Kidney (tissue), 13 donors: ENCODE measurements at regions not wholly inside any gene's neighbourhood (a gene's known extent, or its start where the extent isn't known, plus 50 kb on each side); places are given as distances from the start of the nearest gene placed in this dataset.

ENCODE experiments used
- DNase-seq, 5 donors: peaks; one replicate each; pipeline ENCODE4 v3.0.0-alpha.2; 2013 to 2020
- FAIRE-seq: peaks from 2 replicates; lab custom pipeline; 2012; peaks lifted over from hg19 to GRCh38; lab: Jason Lieb, UNC
- H3K27ac ChIP-seq, 2 donors: one replicate each; pipeline ENCODE4 v1.7.0; 2013; ENCODE audit warnings: low read depth in 2 of 2, low read length in 2 of 2, inconsistent platforms in 1 of 2
- H3K27me3 ChIP-seq: one replicate; pipeline ENCODE4 v1.7.1; 2013; ENCODE audit warnings: low read length, inconsistent platforms; ENCODE audit not compliant: control insufficient read depth, insufficient read depth
- H3K36me3 ChIP-seq, 3 donors: one replicate each; pipeline versions ENCODE4 v1.7.0 to v1.7.1; 2013; ENCODE audit warnings: low read length in 3 of 3, control low read depth in 1 of 3, inconsistent platforms in 1 of 3; ENCODE audit not compliant: insufficient read depth in 3 of 3, control insufficient read depth in 2 of 3
- H3K4me1 ChIP-seq, 3 donors: one replicate each; pipeline versions ENCODE4 v1.7.0 to v1.7.1; 2013; ENCODE audit warnings: low read length in 3 of 3, inconsistent platforms in 1 of 3, low read depth in 1 of 3; ENCODE audit not compliant: control insufficient read depth in 2 of 3, insufficient read depth in 2 of 3
- H3K4me3 ChIP-seq, 3 donors: one replicate each; pipeline versions ENCODE4 v1.7.0 to v1.8.1; 2013; ENCODE audit warnings: low read length in 3 of 3, control low read depth in 1 of 3, inconsistent platforms in 1 of 3
- H3K9ac ChIP-seq, 3 donors: one replicate each; pipeline versions ENCODE4 v1.7.0 to v1.7.1; 2013; ENCODE audit warnings: low read length in 3 of 3, control low read depth in 1 of 3, inconsistent platforms in 1 of 3
- H3K9me3 ChIP-seq, 3 donors: one replicate each; pipeline versions ENCODE4 v1.7.0 to v1.7.1; 2013; ENCODE audit warnings: low read length in 3 of 3, control low read depth in 1 of 3, inconsistent platforms in 1 of 3; ENCODE audit not compliant: control insufficient read depth in 2 of 3, insufficient read depth in 1 of 3
- CTCF ChIP-seq: IDR thresholded peaks from 3 replicates; pipeline ENCODE4 v1.5.1; 2012; ENCODE audit warnings: mild to moderate bottlenecking, moderate library complexity, borderline replicate concordance; ENCODE audit not compliant: insufficient read depth; ENCODE audit errors: extremely low read depth
- intact Hi-C: fragments of 100-400 bp; cut with DNase I; formaldehyde crosslinking; loops from one replicate; pipeline ENCODE4 v1.11.1; 2022
- donor health status: control.
- donor health status: control.
- donor health status: control.
- donor health status: control.
- donor health status: control.
- donor health status: DM: yes; HTN: yes; CAD: no.
- donor health status: Normal renal cell carcinoma (clear cell type).

DNA sequence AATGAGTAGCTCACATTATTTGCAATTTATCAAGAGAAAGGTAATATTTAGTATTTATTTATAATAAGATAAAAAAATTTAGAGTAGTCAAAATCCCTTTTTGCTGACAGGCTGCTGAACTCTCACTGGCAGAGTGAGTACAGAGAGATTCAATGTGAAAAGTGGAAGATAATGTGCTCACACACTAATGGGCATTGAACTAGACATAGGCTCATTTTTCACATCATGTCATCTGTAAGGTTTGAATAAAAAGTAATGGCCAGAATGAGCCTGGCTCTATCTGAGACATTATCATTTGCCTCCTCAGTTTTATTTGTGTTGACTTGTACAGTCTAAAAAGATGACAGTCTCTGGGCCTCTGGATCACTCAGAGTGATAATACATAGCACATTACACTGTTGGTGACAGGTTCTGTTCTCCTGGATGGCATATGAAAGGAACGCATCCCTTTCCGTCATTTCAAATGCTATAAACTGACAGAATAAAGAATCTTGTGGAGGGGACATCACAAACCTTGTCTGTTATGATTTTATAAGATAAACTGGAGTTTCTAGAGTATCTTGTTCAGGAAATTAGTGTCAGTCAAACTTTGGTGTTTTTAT is 812.9 kb downstream of the NR4A2 start:
- no peak overlapping the region for H3K9ac ChIP-seq
- H3K4me1 ChIP-seq = no peaks in the 10 kb centered on the region
- TF ChIP-seq CTCF = no peak
- no peaks in the 10 kb centered on the region for H3K36me3 ChIP-seq
- H3K27me3 ChIP-seq = no peaks in the 10 kb centered on the region
- FAIRE-seq (no peak), DNase-seq (no peak)
- H3K9me3 ChIP-seq = no peaks in the 10 kb centered on the region
- H3K4me3 ChIP-seq = no peak overlapping the region
- intact Hi-C loops = no loop called here
- no peak overlapping the region for H3K27ac ChIP-seq

DNA sequence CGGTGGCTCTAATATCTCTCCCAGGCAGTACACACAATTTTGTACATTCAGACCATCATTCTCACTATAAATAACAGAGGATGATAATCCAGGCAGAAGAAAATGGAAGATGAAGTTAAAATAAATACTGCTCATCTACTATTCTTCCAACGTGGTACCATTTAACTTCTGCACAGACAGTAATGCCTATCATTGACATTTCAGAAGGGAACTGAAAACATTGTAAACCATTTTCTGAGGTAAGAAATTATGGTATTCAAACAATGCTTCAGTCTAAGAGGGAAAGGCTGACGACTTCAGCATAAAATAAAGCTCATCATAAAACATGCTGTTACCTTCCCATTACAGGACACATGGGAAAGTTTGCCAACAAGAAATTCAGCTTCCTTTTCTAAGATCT is 814.4 kb downstream of the NR4A2 start:
- no peaks in the 10 kb centered on the region for H3K4me1 ChIP-seq
- no peak for FAIRE-seq
- H3K36me3 ChIP-seq = no peaks in the 10 kb centered on the region
- intact Hi-C loops = no loop called here
- TF ChIP-seq CTCF = no peak
- no peaks in the 10 kb centered on the region for H3K9me3 ChIP-seq
- no peaks in the 10 kb centered on the region for H3K27me3 ChIP-seq
- H3K27ac ChIP-seq = no peak overlapping the region
- no peak overlapping the region for H3K4me3 ChIP-seq
- DNase-seq = no peak
- H3K9ac ChIP-seq = no peak overlapping the region

DNA sequence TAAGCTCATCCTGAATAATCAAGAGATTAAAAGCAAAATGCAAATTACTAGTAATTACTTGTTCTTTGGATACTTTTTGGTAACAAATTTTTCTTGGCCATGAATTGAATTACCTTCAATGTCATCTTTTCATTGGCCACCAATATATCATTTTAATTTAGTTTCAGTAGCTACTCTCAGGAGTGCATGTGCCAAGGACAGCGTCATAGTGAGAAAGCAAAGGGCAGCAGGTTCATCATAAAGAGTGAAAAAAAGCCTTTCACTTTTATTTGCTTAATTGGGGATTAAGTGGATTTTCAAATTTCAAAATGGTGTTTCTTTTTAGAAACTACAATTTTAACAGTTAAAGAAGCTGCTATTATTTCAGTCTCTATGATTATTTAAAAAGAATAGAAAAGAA is 815.2 kb downstream of the NR4A2 start:
- Histone ChIP-seq H3K9ac (no peak overlapping the region), H3K4me1 (no peaks in the 10 kb centered on the region), H3K36me3 (no peaks in the 10 kb centered on the region), H3K27ac (no peak overlapping the region), H3K4me3 (no peak overlapping the region), H3K9me3 (no peaks in the 10 kb centered on the region), H3K27me3 (no peaks in the 10 kb centered on the region)
- peak; percentile 15 for FAIRE-seq
- DNase-seq = no peak
- TF ChIP-seq CTCF = no peak
- intact Hi-C loops = no loop called here

- Histone ChIP-seq H3K27me3 (no peaks in the 10 kb centered on the region), H3K9me3 (no peaks in the 10 kb centered on the region), H3K27ac (no peak overlapping the region), H3K36me3 (no peaks in the 10 kb centered on the region), H3K4me1 (no peaks in the 10 kb centered on the region), H3K9ac (no peak overlapping the region), H3K4me3 (no peak overlapping the region)
- FAIRE-seq = no peak
- TF ChIP-seq CTCF = no peak
- no peak for DNase-seq
- intact Hi-C loops = no loop called here
Observed at GRCh38 chr2:155513248-155513647, 814.8 kb downstream of the KCNJ3 start.
